Testis (tissue), 2 donors: ENCODE measurements at regions not wholly inside any gene's neighbourhood (a gene's known extent, or its start where the extent isn't known, plus 50 kb on each side); places are given as distances from the start of the nearest gene placed in this dataset.

Experiments used
- POLR2A ChIP-seq: fragments of 450-650 bp; IDR thresholded peaks from one replicate; pipeline ENCODE4 v1.6.1; 2017; ENCODE audit warnings: antibody characterized with exemption, mild to moderate bottlenecking, moderate library complexity
- TF ChIP-seq, protein P1 (sequence below), 3 experiments: fragments of 450-650 bp in 2 of 3; fragments of 200-600 bp in 1 of 3; sonication (generic) in 1 of 3; IDR thresholded peaks; one replicate each; pipeline ENCODE4 v1.5.1; 2016 to 2019; ENCODE audit warnings: antibody characterized with exemption in 3 of 3, mild to moderate bottlenecking in 2 of 3, moderate library complexity in 1 of 3

DNA sequence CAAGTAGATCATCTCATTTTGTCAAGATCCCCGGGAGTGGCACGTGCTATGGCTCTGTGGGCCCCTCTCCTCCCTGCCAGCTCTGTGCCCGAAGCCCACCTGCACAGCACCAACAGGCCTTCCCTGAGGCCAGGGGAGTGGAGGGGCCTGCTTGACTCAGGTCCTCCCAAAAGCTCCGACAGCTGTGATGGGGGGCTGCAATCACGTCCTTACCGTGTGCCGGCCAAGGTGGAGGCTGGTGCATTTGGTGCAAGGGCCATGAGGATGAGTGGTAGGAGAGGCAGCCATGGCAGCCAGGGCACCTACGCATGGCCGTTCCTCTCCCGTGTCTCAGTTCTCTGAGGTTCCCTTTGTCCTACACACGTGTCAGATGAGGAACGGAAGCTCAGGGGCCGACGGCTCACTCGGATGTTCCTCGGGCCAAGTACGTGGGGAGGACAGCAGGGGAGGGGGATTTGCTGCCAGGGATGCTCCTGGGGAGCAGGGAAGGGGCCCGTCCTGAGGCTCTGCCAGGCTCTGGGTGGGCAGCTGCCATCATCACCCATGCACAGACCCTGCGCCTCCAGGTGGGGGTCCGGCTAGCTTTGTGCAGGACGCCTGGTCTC, 95.8 kb downstream of the HMX1 start:
- TF ChIP-seq, protein P1, sequence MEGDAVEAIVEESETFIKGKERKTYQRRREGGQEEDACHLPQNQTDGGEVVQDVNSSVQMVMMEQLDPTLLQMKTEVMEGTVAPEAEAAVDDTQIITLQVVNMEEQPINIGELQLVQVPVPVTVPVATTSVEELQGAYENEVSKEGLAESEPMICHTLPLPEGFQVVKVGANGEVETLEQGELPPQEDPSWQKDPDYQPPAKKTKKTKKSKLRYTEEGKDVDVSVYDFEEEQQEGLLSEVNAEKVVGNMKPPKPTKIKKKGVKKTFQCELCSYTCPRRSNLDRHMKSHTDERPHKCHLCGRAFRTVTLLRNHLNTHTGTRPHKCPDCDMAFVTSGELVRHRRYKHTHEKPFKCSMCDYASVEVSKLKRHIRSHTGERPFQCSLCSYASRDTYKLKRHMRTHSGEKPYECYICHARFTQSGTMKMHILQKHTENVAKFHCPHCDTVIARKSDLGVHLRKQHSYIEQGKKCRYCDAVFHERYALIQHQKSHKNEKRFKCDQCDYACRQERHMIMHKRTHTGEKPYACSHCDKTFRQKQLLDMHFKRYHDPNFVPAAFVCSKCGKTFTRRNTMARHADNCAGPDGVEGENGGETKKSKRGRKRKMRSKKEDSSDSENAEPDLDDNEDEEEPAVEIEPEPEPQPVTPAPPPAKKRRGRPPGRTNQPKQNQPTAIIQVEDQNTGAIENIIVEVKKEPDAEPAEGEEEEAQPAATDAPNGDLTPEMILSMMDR (IDR thresholded peaks at IDR 0.05): no peak
- TF ChIP-seq POLR2A: no peak
